ENCODE measurements at regions not wholly inside any gene's neighbourhood (a gene's known extent, or its start where the extent isn't known, plus 50 kb on each side); places are given as distances from the start of the nearest gene placed in this dataset.

- no peak for DNase-seq
Observed at GRCh38 chr11:116466801-116467200, 306.0 kb downstream of the BUD13 start.

GRCh38 chr11:116466191-116466590 is 306.6 kb downstream of the BUD13 start:
- DNase-seq, result no peak

- DNase-seq, result no peak
Observed at GRCh38 chr11:116465056-116465455, 307.7 kb downstream of the BUD13 start.

- DNase-seq, result no peak
Observed at GRCh38 chr11:116461789-116462188, 311.0 kb downstream of the BUD13 start.

- no peak for DNase-seq
Observed at GRCh38 chr11:116460156-116460920, 312.4 kb downstream of the BUD13 start.

GRCh38 chr11:116459185-116460045 is 313.4 kb downstream of the BUD13 start:
- DNase-seq, result no peak

- DNase-seq, result no peak
Observed at GRCh38 chr11:116458546-116458945, 314.2 kb downstream of the BUD13 start.

- no peak for DNase-seq
Observed at GRCh38 chr11:116457336-116458007, 315.3 kb downstream of the BUD13 start.

- DNase-seq, result no peak
Observed at GRCh38 chr11:116454951-116455350, 317.8 kb downstream of the BUD13 start.

- DNase-seq, result peak; percentile 35
Observed at GRCh38 chr11:116454020-116454645, 318.7 kb downstream of the BUD13 start.

- DNase-seq, result no peak
Observed at GRCh38 chr11:116452461-116452860, 320.3 kb downstream of the BUD13 start.

- DNase-seq, result no peak
Observed at GRCh38 chr11:116449522-116449921, 323.3 kb downstream of the BUD13 start.

GRCh38 chr11:116446048-116446941 is 326.5 kb downstream of the BUD13 start:
- no peak for DNase-seq

- DNase-seq, result no peak
Observed at GRCh38 chr11:116445108-116446047, 327.4 kb downstream of the BUD13 start.

GRCh38 chr11:116442238-116442752 is 330.5 kb downstream of the BUD13 start:
- no peak for DNase-seq

GRCh38 chr11:116439361-116439677 is 333.5 kb downstream of the BUD13 start:
- DNase-seq, result no peak

- DNase-seq, result no peak
Observed at GRCh38 chr11:116438651-116439360, 334.0 kb downstream of the BUD13 start.

GRCh38 chr11:116434986-116435385 is 337.8 kb downstream of the BUD13 start:
- no peak for DNase-seq

- DNase-seq, result no peak
Observed at GRCh38 chr11:116432301-116432700, 340.5 kb downstream of the BUD13 start.

- no peak for DNase-seq
Observed at GRCh38 chr11:116431842-116432241, 340.9 kb downstream of the BUD13 start.
